ENCODE measurements at regions not wholly inside any gene's neighbourhood (a gene's known extent, or its start where the extent isn't known, plus 50 kb on each side); places are given as distances from the start of the nearest gene placed in this dataset.

- no peak for TF ChIP-seq ZNF263 (CRISPR knock-in tag; IDR thresholded peaks at IDR 0.05; ENCODE audit: low read depth)
- TF ChIP-seq, protein P1, sequence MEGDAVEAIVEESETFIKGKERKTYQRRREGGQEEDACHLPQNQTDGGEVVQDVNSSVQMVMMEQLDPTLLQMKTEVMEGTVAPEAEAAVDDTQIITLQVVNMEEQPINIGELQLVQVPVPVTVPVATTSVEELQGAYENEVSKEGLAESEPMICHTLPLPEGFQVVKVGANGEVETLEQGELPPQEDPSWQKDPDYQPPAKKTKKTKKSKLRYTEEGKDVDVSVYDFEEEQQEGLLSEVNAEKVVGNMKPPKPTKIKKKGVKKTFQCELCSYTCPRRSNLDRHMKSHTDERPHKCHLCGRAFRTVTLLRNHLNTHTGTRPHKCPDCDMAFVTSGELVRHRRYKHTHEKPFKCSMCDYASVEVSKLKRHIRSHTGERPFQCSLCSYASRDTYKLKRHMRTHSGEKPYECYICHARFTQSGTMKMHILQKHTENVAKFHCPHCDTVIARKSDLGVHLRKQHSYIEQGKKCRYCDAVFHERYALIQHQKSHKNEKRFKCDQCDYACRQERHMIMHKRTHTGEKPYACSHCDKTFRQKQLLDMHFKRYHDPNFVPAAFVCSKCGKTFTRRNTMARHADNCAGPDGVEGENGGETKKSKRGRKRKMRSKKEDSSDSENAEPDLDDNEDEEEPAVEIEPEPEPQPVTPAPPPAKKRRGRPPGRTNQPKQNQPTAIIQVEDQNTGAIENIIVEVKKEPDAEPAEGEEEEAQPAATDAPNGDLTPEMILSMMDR (IDR thresholded peaks at IDR 0.05), result no peak
- TF ChIP-seq CREB1 (CRISPR knock-in tag; IDR thresholded peaks at IDR 0.05), result no peak
- TF ChIP-seq TEAD4 (CRISPR knock-in tag; IDR thresholded peaks at IDR 0.05), result no peak
- no peak for TF ChIP-seq NFYB (CRISPR knock-in tag; conservative IDR thresholded peaks at IDR 0.05; ENCODE audit: low read depth)
- TF ChIP-seq ZNF317 (CRISPR knock-in tag; IDR thresholded peaks at IDR 0.05; ENCODE audit: borderline replicate concordance, low read depth), result no peak
- TF ChIP-seq, protein P2, sequence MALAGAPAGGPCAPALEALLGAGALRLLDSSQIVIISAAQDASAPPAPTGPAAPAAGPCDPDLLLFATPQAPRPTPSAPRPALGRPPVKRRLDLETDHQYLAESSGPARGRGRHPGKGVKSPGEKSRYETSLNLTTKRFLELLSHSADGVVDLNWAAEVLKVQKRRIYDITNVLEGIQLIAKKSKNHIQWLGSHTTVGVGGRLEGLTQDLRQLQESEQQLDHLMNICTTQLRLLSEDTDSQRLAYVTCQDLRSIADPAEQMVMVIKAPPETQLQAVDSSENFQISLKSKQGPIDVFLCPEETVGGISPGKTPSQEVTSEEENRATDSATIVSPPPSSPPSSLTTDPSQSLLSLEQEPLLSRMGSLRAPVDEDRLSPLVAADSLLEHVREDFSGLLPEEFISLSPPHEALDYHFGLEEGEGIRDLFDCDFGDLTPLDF (CRISPR knock-in tag; IDR thresholded peaks at IDR 0.05), result no peak
Observed at GRCh38 chr19:29415507-29415906, 110.3 kb upstream of the VSTM2B start.

Measured in WTC11 (cell line).